ENCODE measurements at regions not wholly inside any gene's neighbourhood (a gene's known extent, or its start where the extent isn't known, plus 50 kb on each side); places are given as distances from the start of the nearest gene placed in this dataset.

- TF ChIP-seq ZNF639 (CRISPR knock-in tag; conservative IDR thresholded peaks at IDR 0.05 in 1 of 2, IDR thresholded peaks at IDR 0.05 in 1 of 2) (peak in 1 of 2 experiments; percentile 30; a peak in 1 of 4 replicates), HOXB6 (CRISPR knock-in tag; IDR thresholded peaks at IDR 0.05; ENCODE audit: borderline replicate concordance) (no peak), CBFB (CRISPR knock-in tag; IDR thresholded peaks at IDR 0.05) (no peak), FOXK1 (CRISPR knock-in tag; IDR thresholded peaks at IDR 0.05; ENCODE audit: borderline replicate concordance) (no peak), STAT6 (CRISPR knock-in tag; IDR thresholded peaks at IDR 0.05) (no peak), CEBPZ (IDR thresholded peaks at IDR 0.05; ENCODE audit: borderline replicate concordance, low read depth, low read length) (no peak), ARID1B (IDR thresholded peaks at IDR 0.05) (peak; percentile 88), CHAMP1 (IDR thresholded peaks at IDR 0.05) (no peak), ESRRA (IDR thresholded peaks at IDR 0.05; ENCODE audit: borderline replicate concordance, low read depth) (peak; percentile 89; the same call in 1 of the 2 replicates), ZFP91 (CRISPR knock-in tag; IDR thresholded peaks at IDR 0.05) (no peak), ZNF79 (CRISPR knock-in tag; IDR thresholded peaks at IDR 0.05; ENCODE audit: low read depth) (no peak), CREB3 (tag; conservative IDR thresholded peaks at IDR 0.05; ENCODE audit: low read depth) (peak; percentile 61; the same call in 1 of the 2 replicates)
These were observed 113.3 kb upstream of the SSTR4 start (continued) for GRCh38 chr20:22921595-22922421.

Data from K562 (cell line).